ENCODE measurements at regions not wholly inside any gene's neighbourhood (a gene's known extent, or its start where the extent isn't known, plus 50 kb on each side); places are given as distances from the start of the nearest gene placed in this dataset.

DNA sequence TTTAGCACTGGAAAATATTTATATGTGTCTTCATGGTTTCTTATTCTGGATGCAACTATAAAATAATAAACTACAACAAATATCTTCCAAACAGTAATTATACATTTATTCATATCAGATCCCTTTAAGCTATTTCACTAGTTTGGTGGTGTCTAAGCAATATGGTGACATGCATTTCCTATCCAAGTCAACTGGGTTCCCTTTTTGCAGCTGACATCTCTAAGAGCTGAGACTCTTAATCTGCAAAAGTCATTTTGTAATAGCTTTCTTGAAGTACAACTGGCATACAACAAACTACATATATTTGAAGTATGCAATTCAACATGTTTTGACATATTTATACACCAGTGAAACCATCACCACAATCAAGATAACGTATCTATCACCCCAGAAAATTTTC lies 59.9 kb upstream of the SLC1A4 start:
- H3K36me3 ChIP-seq, result no peaks in the 10 kb centered on the region
- H3K4me3 ChIP-seq, result no peak overlapping the region
- no peaks in the 10 kb centered on the region for H3K27me3 ChIP-seq (replicated peaks; ENCODE audit: insufficient read depth)
- WGBS, result 86% methylated on average over 1 of the region's 1 CpG
- no peak for DNase-seq (ENCODE audit: low spot score)
- intact Hi-C loops (cut with DNase I), result no loop called here
- no peak overlapping the region for H3K27ac ChIP-seq
- no peaks in the 10 kb centered on the region for H3K4me1 ChIP-seq (replicated peaks)
- H3K9me3 ChIP-seq, result no peaks in the 10 kb centered on the region
- TF ChIP-seq POLR2A (IDR thresholded peaks at IDR 0.05) (no peak), POLR2AphosphoS5 (IDR thresholded peaks at IDR 0.05) (no peak)
- TF ChIP-seq, protein P1, sequence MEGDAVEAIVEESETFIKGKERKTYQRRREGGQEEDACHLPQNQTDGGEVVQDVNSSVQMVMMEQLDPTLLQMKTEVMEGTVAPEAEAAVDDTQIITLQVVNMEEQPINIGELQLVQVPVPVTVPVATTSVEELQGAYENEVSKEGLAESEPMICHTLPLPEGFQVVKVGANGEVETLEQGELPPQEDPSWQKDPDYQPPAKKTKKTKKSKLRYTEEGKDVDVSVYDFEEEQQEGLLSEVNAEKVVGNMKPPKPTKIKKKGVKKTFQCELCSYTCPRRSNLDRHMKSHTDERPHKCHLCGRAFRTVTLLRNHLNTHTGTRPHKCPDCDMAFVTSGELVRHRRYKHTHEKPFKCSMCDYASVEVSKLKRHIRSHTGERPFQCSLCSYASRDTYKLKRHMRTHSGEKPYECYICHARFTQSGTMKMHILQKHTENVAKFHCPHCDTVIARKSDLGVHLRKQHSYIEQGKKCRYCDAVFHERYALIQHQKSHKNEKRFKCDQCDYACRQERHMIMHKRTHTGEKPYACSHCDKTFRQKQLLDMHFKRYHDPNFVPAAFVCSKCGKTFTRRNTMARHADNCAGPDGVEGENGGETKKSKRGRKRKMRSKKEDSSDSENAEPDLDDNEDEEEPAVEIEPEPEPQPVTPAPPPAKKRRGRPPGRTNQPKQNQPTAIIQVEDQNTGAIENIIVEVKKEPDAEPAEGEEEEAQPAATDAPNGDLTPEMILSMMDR (IDR thresholded peaks at IDR 0.05), result no peak

DNA sequence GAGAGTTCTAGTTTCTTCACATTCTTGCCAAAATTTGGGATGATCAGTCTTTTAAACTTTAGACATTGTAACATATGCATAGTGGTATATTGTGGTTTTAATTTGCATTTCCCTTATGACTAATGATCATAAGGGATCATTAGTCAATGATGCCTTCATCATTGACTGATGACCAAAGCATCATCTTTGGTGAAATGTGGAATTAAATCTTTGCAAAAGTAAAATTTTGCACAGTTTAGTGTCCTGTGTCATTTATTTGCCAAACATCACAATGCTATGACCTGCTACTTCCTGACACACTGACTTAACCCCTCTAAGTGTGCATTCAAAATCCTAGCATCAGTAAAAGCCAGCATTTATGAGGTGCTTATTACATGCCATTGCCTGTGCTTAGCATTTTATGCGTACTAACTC lies 58.9 kb upstream of the SLC1A4 start:
- no peak for TF ChIP-seq POLR2A (IDR thresholded peaks at IDR 0.05)
- TF ChIP-seq POLR2AphosphoS5 (IDR thresholded peaks at IDR 0.05), result no peak
- TF ChIP-seq, protein P1 (IDR thresholded peaks at IDR 0.05), result no peak

DNA sequence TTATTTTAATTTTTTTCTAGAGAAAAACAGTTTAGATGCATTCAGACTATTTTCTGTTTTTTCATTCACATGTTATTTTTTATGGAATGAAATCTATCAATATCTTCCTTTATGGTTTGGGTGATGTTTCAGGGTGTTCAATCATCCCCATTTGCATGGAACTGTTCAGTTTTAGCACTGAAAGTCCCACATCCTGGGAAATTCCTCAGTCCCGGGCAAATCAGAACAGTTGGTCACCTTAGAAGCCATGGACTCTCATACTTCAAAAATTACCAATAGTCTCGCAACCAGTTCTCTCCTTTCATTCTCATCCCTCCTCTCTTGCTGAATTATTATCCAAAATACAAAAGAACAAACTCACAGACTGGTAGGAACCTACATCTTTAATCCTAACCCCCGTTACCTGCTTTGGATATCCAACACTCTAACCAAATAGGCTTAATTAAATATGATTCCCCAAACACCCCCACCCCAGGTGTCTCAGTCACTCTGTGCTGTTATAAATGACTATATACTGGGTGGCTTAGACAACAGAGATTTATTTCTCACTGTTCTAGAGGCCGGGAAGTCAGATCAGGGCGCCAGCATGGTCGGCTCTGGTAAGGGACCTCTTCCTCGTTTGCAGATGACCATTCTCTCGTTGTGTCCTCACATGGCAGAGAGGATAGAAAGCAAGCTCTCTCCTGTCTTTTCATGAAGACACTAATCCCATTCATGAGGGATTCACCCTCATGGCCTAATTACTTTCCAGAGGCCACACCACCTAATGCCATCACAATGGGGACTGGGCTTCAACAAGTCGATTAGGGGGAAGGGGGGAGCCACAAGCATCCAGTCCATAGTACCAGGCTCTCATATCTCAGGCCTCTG lies 57.7 kb upstream of the SLC1A4 start:
- Histone ChIP-seq H3K4me3 (no peak overlapping the region), H3K9me3 (no peaks in the 10 kb centered on the region), H3K27ac (no peak overlapping the region), H3K36me3 (no peaks in the 10 kb centered on the region), H3K4me1 (replicated peaks) (no peaks in the 10 kb centered on the region), H3K27me3 (replicated peaks; ENCODE audit: insufficient read depth) (no peaks in the 10 kb centered on the region)
- no peak for DNase-seq (ENCODE audit: low spot score)
- no peak for TF ChIP-seq POLR2AphosphoS5 (IDR thresholded peaks at IDR 0.05)
- TF ChIP-seq POLR2A (IDR thresholded peaks at IDR 0.05), result no peak
- TF ChIP-seq, protein P1 (IDR thresholded peaks at IDR 0.05), result no peak
- intact Hi-C loops (cut with DNase I), result no loop called here
- 90% methylated on average over 9 of the region's 9 CpGs for WGBS

More for the DNA sequence above, 58.9 kb upstream of the SLC1A4 start:
- intact Hi-C loops (cut with DNase I), result no loop called here
- Histone ChIP-seq H3K4me3 (no peak overlapping the region), H3K36me3 (no peaks in the 10 kb centered on the region), H3K4me1 (replicated peaks) (no peaks in the 10 kb centered on the region), H3K27ac (no peak overlapping the region), H3K9me3 (no peaks in the 10 kb centered on the region), H3K27me3 (replicated peaks; ENCODE audit: insufficient read depth) (no peaks in the 10 kb centered on the region)
- 92% methylated on average over 1 of the region's 1 CpG for WGBS
- no peak for DNase-seq (ENCODE audit: low spot score)

DNA sequence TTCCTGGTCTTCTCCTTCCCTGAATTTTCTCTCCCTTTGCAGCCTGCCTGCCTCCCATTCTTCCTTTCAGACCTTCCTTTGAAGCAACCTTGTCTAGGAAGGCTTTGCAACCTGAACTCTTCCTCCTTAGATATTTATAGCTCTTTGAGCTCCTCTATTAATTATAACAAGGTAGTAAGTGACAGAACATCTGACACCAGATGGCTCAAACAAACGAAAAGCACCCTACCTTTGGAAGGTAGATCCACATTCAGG lies 57.2 kb upstream of the SLC1A4 start:
- intact Hi-C loops (cut with DNase I), result no loop called here
- H3K9me3 ChIP-seq, result no peaks in the 10 kb centered on the region
- WGBS, result 0% methylated on average over 1 of the region's 1 CpG
- H3K4me3 ChIP-seq, result no peak overlapping the region
- no peak for DNase-seq (ENCODE audit: low spot score)
- no peaks in the 10 kb centered on the region for H3K4me1 ChIP-seq (replicated peaks)
- no peaks in the 10 kb centered on the region for H3K36me3 ChIP-seq
- no peaks in the 10 kb centered on the region for H3K27me3 ChIP-seq (replicated peaks; ENCODE audit: insufficient read depth)
- no peak overlapping the region for H3K27ac ChIP-seq
- TF ChIP-seq POLR2AphosphoS5 (IDR thresholded peaks at IDR 0.05), result no peak
- TF ChIP-seq, protein P1 (IDR thresholded peaks at IDR 0.05), result no peak
- TF ChIP-seq POLR2A (IDR thresholded peaks at IDR 0.05), result no peak
